ENCODE measurements at regions not wholly inside any gene's neighbourhood (a gene's known extent, or its start where the extent isn't known, plus 50 kb on each side); places are given as distances from the start of the nearest gene placed in this dataset.

GRCh38 chr3:30343861-30344260 lies 262.5 kb upstream of the TGFBR2 start:
- Histone ChIP-seq H3K9ac (ENCODE audit: low read length) (no peak overlapping the region), H3K79me2 (replicated peaks; ENCODE audit: insufficient read depth, low read length) (no peaks in the 10 kb centered on the region), H3F3A (ENCODE audit: insufficient read depth, low read length, poor library complexity, severe bottlenecking) (no peaks in the 10 kb centered on the region), H3K4me2 (ENCODE audit: low read length) (no peak overlapping the region), H3K27me3 (ENCODE audit: insufficient read depth, low read depth, low read length) (no peaks in the 10 kb centered on the region), H3K27ac (ENCODE audit: low read length) (no peak overlapping the region), H3K9me3 (ENCODE audit: low read length) (no peaks in the 10 kb centered on the region), H3K9me2 (ENCODE audit: insufficient read depth, low read length) (no peaks in the 10 kb centered on the region), H3K4me3 (ENCODE audit: low read length) (no peak overlapping the region), H4K20me1 (ENCODE audit: insufficient read depth) (no peaks in the 10 kb centered on the region), H3K36me3 (ENCODE audit: insufficient read depth, low read length) (no peaks in the 10 kb centered on the region), H2AFZ (ENCODE audit: low read depth, low read length) (no peak overlapping the region)
- TF ChIP-seq TAF1 (IDR thresholded peaks at IDR 0.05; ENCODE audit: low read depth) = no peak
- no peak for TF ChIP-seq EP300 (conservative IDR thresholded peaks at IDR 0.05; ENCODE audit: poor library complexity, severe bottlenecking)
- no peak for TF ChIP-seq EZH2 (IDR thresholded peaks at IDR 0.05; ENCODE audit: borderline replicate concordance, insufficient read depth, low read length, poor library complexity, severe bottlenecking)
- no peak for TF ChIP-seq SMC3 (conservative IDR thresholded peaks at IDR 0.05; ENCODE audit: poor library complexity)
- no peak for TF ChIP-seq REST (IDR thresholded peaks at IDR 0.05; ENCODE audit: borderline replicate concordance)
- no peak for TF ChIP-seq POLR2AphosphoS5 (IDR thresholded peaks at IDR 0.05)
- TF ChIP-seq, protein P1, sequence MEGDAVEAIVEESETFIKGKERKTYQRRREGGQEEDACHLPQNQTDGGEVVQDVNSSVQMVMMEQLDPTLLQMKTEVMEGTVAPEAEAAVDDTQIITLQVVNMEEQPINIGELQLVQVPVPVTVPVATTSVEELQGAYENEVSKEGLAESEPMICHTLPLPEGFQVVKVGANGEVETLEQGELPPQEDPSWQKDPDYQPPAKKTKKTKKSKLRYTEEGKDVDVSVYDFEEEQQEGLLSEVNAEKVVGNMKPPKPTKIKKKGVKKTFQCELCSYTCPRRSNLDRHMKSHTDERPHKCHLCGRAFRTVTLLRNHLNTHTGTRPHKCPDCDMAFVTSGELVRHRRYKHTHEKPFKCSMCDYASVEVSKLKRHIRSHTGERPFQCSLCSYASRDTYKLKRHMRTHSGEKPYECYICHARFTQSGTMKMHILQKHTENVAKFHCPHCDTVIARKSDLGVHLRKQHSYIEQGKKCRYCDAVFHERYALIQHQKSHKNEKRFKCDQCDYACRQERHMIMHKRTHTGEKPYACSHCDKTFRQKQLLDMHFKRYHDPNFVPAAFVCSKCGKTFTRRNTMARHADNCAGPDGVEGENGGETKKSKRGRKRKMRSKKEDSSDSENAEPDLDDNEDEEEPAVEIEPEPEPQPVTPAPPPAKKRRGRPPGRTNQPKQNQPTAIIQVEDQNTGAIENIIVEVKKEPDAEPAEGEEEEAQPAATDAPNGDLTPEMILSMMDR (IDR thresholded peaks at IDR 0.05; ENCODE audit: poor library complexity, severe bottlenecking) = no peak

DNA sequence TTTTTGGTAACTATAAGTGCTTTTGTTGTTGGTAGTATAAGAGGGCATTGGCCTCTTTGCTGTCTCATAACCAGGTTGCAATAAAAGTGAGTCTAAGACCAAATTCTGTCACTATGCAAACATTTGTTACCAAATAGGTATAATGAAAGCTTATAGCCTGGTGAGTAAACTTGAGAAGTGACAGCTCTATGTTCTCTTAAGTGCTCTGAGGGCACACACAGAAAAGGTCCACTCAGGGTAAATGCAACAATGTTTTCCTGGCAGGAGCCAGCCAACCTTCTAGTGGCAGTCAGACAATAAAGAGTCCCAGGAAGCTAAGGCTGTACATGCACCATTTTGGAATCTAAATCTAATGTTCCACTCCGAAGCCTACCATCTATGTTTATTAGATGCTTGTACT lies 262.1 kb upstream of the TGFBR2 start:
- no peak overlapping the region for H3K9ac ChIP-seq (ENCODE audit: low read length)
- TF ChIP-seq RAD21 (conservative IDR thresholded peaks at IDR 0.05) (no peak), TAF1 (IDR thresholded peaks at IDR 0.05; ENCODE audit: low read depth) (no peak), SMC3 (conservative IDR thresholded peaks at IDR 0.05; ENCODE audit: poor library complexity) (no peak), EZH2 (IDR thresholded peaks at IDR 0.05; ENCODE audit: borderline replicate concordance, insufficient read depth, low read length, poor library complexity, severe bottlenecking) (no peak), EP300 (conservative IDR thresholded peaks at IDR 0.05; ENCODE audit: poor library complexity, severe bottlenecking) (no peak), REST (IDR thresholded peaks at IDR 0.05; ENCODE audit: borderline replicate concordance) (no peak), POLR2AphosphoS5 (IDR thresholded peaks at IDR 0.05) (no peak), MXI1 (conservative IDR thresholded peaks at IDR 0.05; ENCODE audit: poor library complexity, severe bottlenecking) (no peak)
- TF ChIP-seq, protein P1 (IDR thresholded peaks at IDR 0.05; ENCODE audit: poor library complexity, severe bottlenecking) = no peak
- no peak overlapping the region for H3K4me2 ChIP-seq (ENCODE audit: low read length)
- H3K4me3 ChIP-seq (ENCODE audit: low read length) = no peak overlapping the region
- H3K79me2 ChIP-seq (replicated peaks; ENCODE audit: insufficient read depth, low read length) = no peaks in the 10 kb centered on the region
- H3K27me3 ChIP-seq (ENCODE audit: insufficient read depth, low read depth, low read length) = no peaks in the 10 kb centered on the region
- H4K20me1 ChIP-seq (ENCODE audit: insufficient read depth) = no peaks in the 10 kb centered on the region
- no peaks in the 10 kb centered on the region for H3K9me3 ChIP-seq (ENCODE audit: low read length)
- H3K36me3 ChIP-seq (ENCODE audit: insufficient read depth, low read length) = no peaks in the 10 kb centered on the region
- no peaks in the 10 kb centered on the region for H3K9me2 ChIP-seq (ENCODE audit: insufficient read depth, low read length)
- H2AFZ ChIP-seq (ENCODE audit: low read depth, low read length) = no peak overlapping the region
- no peak overlapping the region for H3K27ac ChIP-seq (ENCODE audit: low read length)
- H3F3A ChIP-seq (ENCODE audit: insufficient read depth, low read length, poor library complexity, severe bottlenecking) = no peaks in the 10 kb centered on the region

Measured in neural cell (in vitro differentiated cells).